H1 (cell line): ENCODE measurements at regions not wholly inside any gene's neighbourhood (a gene's known extent, or its start where the extent isn't known, plus 50 kb on each side); places are given as distances from the start of the nearest gene placed in this dataset.

Source experiments
- CTCF ChIA-PET: fragments of 300-600 bp; sonication (Branson Sonifier 250); formaldehyde crosslinking; loops from one replicate; lab custom pipeline; 2021; ENCODE audit not compliant: partially characterized antibody; lab: Charles Lee
- POLR2A ChIA-PET: fragments of 300-600 bp; sonication (Branson Sonifier 250); formaldehyde crosslinking; loops from one replicate; lab custom pipeline; 2021; ENCODE audit warnings: inconsistent platforms; ENCODE audit not compliant: partially characterized antibody; lab: Charles Lee
- DNase-seq, 2 experiments: peaks; one replicate each; pipeline versions ENCODE4 v3.0.0 to v3.0.0-alpha.2; 2010 to 2022; ENCODE audit warnings: low spot score in 2 of 2, low read depth in 1 of 2, mixed read lengths in 1 of 2
- FAIRE-seq: peaks from 2 replicates; lab custom pipeline; 2011; peaks lifted over from hg19 to GRCh38; lab: Jason Lieb, UNC
- H2AFZ ChIP-seq: 2 replicates; pipeline ENCODE4 v1.8.1; 2012; ENCODE audit warnings: low read length, inconsistent platforms
- H2AK5ac ChIP-seq: 2 replicates; pipeline ENCODE4 v1.6.1; 2013; ENCODE audit warnings: low read depth, low read length
- H2BK120ac ChIP-seq: replicated peaks from 2 replicates; pipeline ENCODE3; 2013; ENCODE audit warnings: low read depth, low read length, inconsistent platforms
- H2BK12ac ChIP-seq: 2 replicates; pipeline ENCODE4 v1.6.1; 2013; ENCODE audit warnings: low read depth, low read length
- H2BK15ac ChIP-seq: 2 replicates; pipeline ENCODE4 v1.6.1; 2013; ENCODE audit warnings: low read length
- H2BK20ac ChIP-seq: 2 replicates; pipeline ENCODE4 v1.6.1; 2013; ENCODE audit warnings: low read length
- H2BK5ac ChIP-seq: 2 replicates; pipeline ENCODE4 v1.6.1; 2013; ENCODE audit warnings: low read depth, low read length
- H3K14ac ChIP-seq: 2 replicates; pipeline ENCODE4 v1.6.1; 2013; ENCODE audit warnings: inconsistent platforms; ENCODE audit not compliant: insufficient read length
- H3K18ac ChIP-seq: 2 replicates; pipeline ENCODE4 v1.6.1; 2013; ENCODE audit warnings: low read length; ENCODE audit errors: extremely low read depth
- H3K23ac ChIP-seq: 2 replicates; pipeline ENCODE4 v1.6.1; 2013; ENCODE audit warnings: inconsistent platforms; ENCODE audit not compliant: insufficient read length
- H3K23me2 ChIP-seq: 2 replicates; pipeline ENCODE4 v1.6.1; 2013; ENCODE audit warnings: low read depth, low read length
- H3K27ac ChIP-seq: 2 replicates; pipeline ENCODE4 v1.6.1; 2011; ENCODE audit warnings: low read depth, low read length, inconsistent platforms
- H3K27me3 ChIP-seq, 4 experiments: replicated peaks in 1 of 4; 1 replicate in 1 of 4; 2 replicates in 3 of 4; pipeline versions ENCODE4 v1.6.1 to v1.8.1; 2011 to 2013; ENCODE audit warnings: low read length in 3 of 4, mild to moderate bottlenecking in 3 of 4, inconsistent platforms in 2 of 4, mixed read lengths in 2 of 4, moderate library complexity in 1 of 4; ENCODE audit not compliant: control insufficient read depth in 3 of 4, insufficient read depth in 3 of 4; ENCODE audit errors: extremely low read depth in 1 of 4
- H3K36me3 ChIP-seq, 4 experiments: 2 replicates each; pipeline versions ENCODE4 v1.6.1 to v1.8.1; 2011 to 2013; ENCODE audit warnings: mild to moderate bottlenecking in 4 of 4, low read length in 3 of 4, moderate library complexity in 2 of 4, control low read depth in 1 of 4, inconsistent platforms in 1 of 4; ENCODE audit not compliant: insufficient read depth in 4 of 4, control insufficient read depth in 2 of 4
- H3K4ac ChIP-seq: replicated peaks from 2 replicates; pipeline ENCODE3; 2013; ENCODE audit warnings: low read length, low read depth, mixed read lengths, inconsistent platforms; ENCODE audit not compliant: insufficient read length
- H3K4me1 ChIP-seq, 4 experiments: replicated peaks in 1 of 4; 1 replicate in 1 of 4; 2 replicates in 3 of 4; pipeline versions ENCODE4 v1.6.1 to v1.8.1; 2011 to 2013; ENCODE audit warnings: low read length in 3 of 4, inconsistent platforms in 2 of 4, mixed read lengths in 1 of 4; ENCODE audit not compliant: insufficient read depth in 4 of 4, control insufficient read depth in 3 of 4
- H3K4me2 ChIP-seq, 2 experiments: 2 replicates each; pipeline versions ENCODE4 v1.6.1 to v1.8.1; 2011 to 2013; ENCODE audit warnings: low read depth in 2 of 2, low read length in 2 of 2, control low read depth in 1 of 2, inconsistent platforms in 1 of 2, mild to moderate bottlenecking in 1 of 2; ENCODE audit not compliant: insufficient read depth in 1 of 2
- H3K4me3 ChIP-seq, 4 experiments: fragments of 200-600, 300-600 bp in 1 of 4; sonication (generic), shearing (Covaris generic), sonication (Bioruptor Twin) in 1 of 4; 2 replicates each; pipeline versions ENCODE4 v1.5.1 to v1.8.1; 2011 to 2016; ENCODE audit warnings: low read length in 4 of 4, low read depth in 3 of 4, control low read depth in 2 of 4, inconsistent platforms in 2 of 4, mild to moderate bottlenecking in 2 of 4, mixed read lengths in 1 of 4, moderate library complexity in 1 of 4; ENCODE audit not compliant: insufficient read depth in 2 of 4; ENCODE audit errors: extremely low read depth in 1 of 4
- H3K56ac ChIP-seq: replicated peaks from 2 replicates; pipeline ENCODE3; 2013; ENCODE audit warnings: low read depth, mild to moderate bottlenecking, mixed read lengths, low read length, inconsistent platforms; ENCODE audit not compliant: insufficient read length
- H3K79me1 ChIP-seq: 2 replicates; pipeline ENCODE4 v1.6.1; 2013; ENCODE audit warnings: low read depth, low read length, control low read depth
- H3K79me2 ChIP-seq, 2 experiments: 2 replicates each; pipeline versions ENCODE4 v1.6.1 to v1.8.1; 2012 to 2013; ENCODE audit warnings: low read length in 2 of 2, mild to moderate bottlenecking in 2 of 2, inconsistent platforms in 1 of 2; ENCODE audit not compliant: insufficient read depth in 2 of 2, control insufficient read depth in 1 of 2
- H3K9ac ChIP-seq, 4 experiments: replicated peaks in 1 of 4; 1 replicate in 1 of 4; 2 replicates in 3 of 4; pipeline versions ENCODE4 v1.6.1 to v1.8.1; 2011 to 2013; ENCODE audit warnings: low read depth in 3 of 4, low read length in 3 of 4, control low read depth in 2 of 4, mild to moderate bottlenecking in 2 of 4, moderate library complexity in 2 of 4, inconsistent platforms in 1 of 4; ENCODE audit errors: extremely low read depth in 1 of 4
- H3K9me3 ChIP-seq, 2 experiments: 2 replicates each; pipeline versions ENCODE4 v1.6.1 to v1.8.1; 2012 to 2013; ENCODE audit warnings: mild to moderate bottlenecking in 2 of 2, moderate library complexity in 2 of 2, control low read depth in 1 of 2, inconsistent platforms in 1 of 2, low read depth in 1 of 2, low read length in 1 of 2, mixed read lengths in 1 of 2; ENCODE audit not compliant: insufficient read depth in 2 of 2
- H4K20me1 ChIP-seq, 2 experiments: replicated peaks in 1 of 2; 2 replicates each; pipeline versions ENCODE3 to v1.8.1; 2011 to 2013; ENCODE audit warnings: inconsistent platforms in 2 of 2, low read length in 2 of 2, mild to moderate bottlenecking in 1 of 2; ENCODE audit not compliant: insufficient read depth in 2 of 2, control insufficient read depth in 1 of 2
- H4K5ac ChIP-seq: 2 replicates; pipeline ENCODE4 v1.6.1; 2013; ENCODE audit warnings: low read length, low read depth, mixed read lengths, inconsistent platforms; ENCODE audit not compliant: insufficient read length
- H4K8ac ChIP-seq: 2 replicates; pipeline ENCODE4 v1.8.0; 2013; ENCODE audit warnings: mild to moderate bottlenecking, moderate library complexity, low read length, inconsistent platforms; ENCODE audit not compliant: insufficient read depth; ENCODE audit errors: extremely low read depth
- H4K91ac ChIP-seq: replicated peaks from 2 replicates; pipeline ENCODE3; 2013; ENCODE audit warnings: low read length, mixed read lengths, inconsistent platforms; ENCODE audit not compliant: insufficient read length
- CEBPB ChIP-seq: IDR thresholded peaks from 2 replicates; pipeline ENCODE4 v1.6.1; 2012; ENCODE audit warnings: low read depth, low read length
- GTF2F1 ChIP-seq: IDR thresholded peaks from 2 replicates; pipeline ENCODE4 v1.6.1; 2012; ENCODE audit warnings: low read depth, low read length, improper control_type of control experiment, borderline replicate concordance
- HDAC2 ChIP-seq, 2 experiments: fragments of 300-600 bp in 1 of 2; sonication (generic) in 1 of 2; IDR thresholded peaks; 2 replicates each; pipeline ENCODE4 v1.6.1; 2011 to 2012; ENCODE audit warnings: low read depth in 2 of 2, low read length in 2 of 2, mild to moderate bottlenecking in 2 of 2, moderate library complexity in 2 of 2, borderline replicate concordance in 1 of 2, inconsistent platforms in 1 of 2
- JUN ChIP-seq: IDR thresholded peaks from 2 replicates; pipeline ENCODE4 v1.6.1; 2011; ENCODE audit warnings: low read depth, mild to moderate bottlenecking, improper control_type of control experiment, low read length
- RNF2 ChIP-seq: fragments of 200-900, 300-1000 bp; sonication (generic); IDR thresholded peaks from 2 replicates; pipeline ENCODE4 v1.7.1; 2016; ENCODE audit warnings: borderline replicate concordance, low read depth, mild to moderate bottlenecking, antibody characterized with exemption, low read length; ENCODE audit not compliant: poor library complexity, severe bottlenecking; ENCODE audit errors: missing control alignments
- SRF ChIP-seq: IDR thresholded peaks from 2 replicates; pipeline ENCODE4 v1.6.1; 2011; ENCODE audit warnings: mild to moderate bottlenecking, low read depth, low read length, moderate library complexity
- WGBS, 2 experiments: shearing (Covaris generic) in 1 of 2; methylation state at CpG; one replicate each; pipeline versions ENCODE4 v1.1.6 to v1.1.7; 2013 to 2015; ENCODE audit warnings: low lambda C conversion rate in 2 of 2, mixed read lengths in 2 of 2, inconsistent platforms in 1 of 2, low coverage in 1 of 2, missing lambda C conversion rate in 1 of 2; ENCODE audit not compliant: insufficient replicate concordance in 2 of 2, insufficient coverage in 1 of 2, insufficient read length in 1 of 2; ENCODE audit errors: extremely low coverage in 1 of 2, missing lambda C conversion rate in 1 of 2; 5-methylcytosine and 5-hydroxymethylcytosine counted together

DNA sequence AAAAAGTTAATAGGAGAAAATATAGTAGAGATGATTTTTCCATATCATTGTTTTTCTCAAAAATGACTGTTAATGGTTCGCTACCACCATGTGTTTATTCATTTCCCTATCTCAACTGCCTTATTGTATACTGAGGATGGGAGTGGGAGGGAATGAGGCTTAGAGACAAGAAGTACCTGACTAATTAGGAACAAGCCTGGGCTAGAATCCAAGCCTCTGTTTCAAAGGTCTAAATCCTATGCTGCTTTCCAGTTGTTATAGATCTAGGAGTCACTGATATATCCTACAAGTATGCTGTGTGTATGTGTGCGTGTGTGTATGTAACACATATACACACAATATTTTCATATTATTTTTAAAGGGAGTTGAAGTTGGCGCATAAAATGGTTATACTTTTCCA is 465.9 kb downstream of the EPHA4 start:
- no peak for DNase-seq
- Histone ChIP-seq H4K5ac (no peak overlapping the region), H4K8ac (no peak overlapping the region), H3K36me3 (no peaks in the 10 kb centered on the region), H3K18ac (no peak overlapping the region), H3K14ac (no peak overlapping the region), H3K27me3 (no peaks in the 10 kb centered on the region), H3K56ac (no peak overlapping the region), H2BK12ac (no peak overlapping the region), H3K9me3 (no peaks in the 10 kb centered on the region), H3K23ac (no peak overlapping the region), H2AFZ (no peak overlapping the region), H3K4me3 (no peak overlapping the region), H3K79me1 (no peaks in the 10 kb centered on the region), H3K79me2 (no peaks in the 10 kb centered on the region), H2BK120ac (no peak overlapping the region), H3K4me2 (no peak overlapping the region), H2AK5ac (no peak overlapping the region), H3K27ac (no peak overlapping the region), H3K4me1 (no peaks in the 10 kb centered on the region), H2BK15ac (no peak overlapping the region), H3K9ac (no peak overlapping the region), H3K23me2 (no peaks in the 10 kb centered on the region), H4K20me1 (no peaks in the 10 kb centered on the region), H2BK20ac (no peak overlapping the region), H2BK5ac (no peak overlapping the region), H3K4ac (no peak overlapping the region), H4K91ac (no peak overlapping the region)
- WGBS, 2 experiments = 93% methylated on average over 3 of the region's 3 CpGs; no CpG with 5 or more reads in 1 of the 2 experiments
- POLR2A ChIA-PET = no interaction called here
- TF ChIP-seq GTF2F1 (no peak), RNF2 (no peak), SRF (no peak), CEBPB (no peak), JUN (no peak), HDAC2 (IDR thresholded peaks at IDR 0.05; ENCODE audit: borderline replicate concordance in 1 of 2, low read depth in 2 of 2, low read length in 2 of 2) (no peak)
- no peak for FAIRE-seq
- CTCF ChIA-PET = no interaction called here
